ENCODE measurements at regions not wholly inside any gene's neighbourhood (a gene's known extent, or its start where the extent isn't known, plus 50 kb on each side); places are given as distances from the start of the nearest gene placed in this dataset.

- Histone ChIP-seq H3K4me2 (ENCODE audit: insufficient read depth in 1 of 2, low read depth in 2 of 2, low read length in 2 of 2) (no peak overlapping the region), H4K8ac (ENCODE audit: extremely low read depth, insufficient read depth, low read length) (no peak overlapping the region), H2BK5ac (ENCODE audit: low read depth, low read length) (no peak overlapping the region), H3K23ac (ENCODE audit: insufficient read length) (no peak overlapping the region), H2BK12ac (ENCODE audit: low read depth, low read length) (no peak overlapping the region), H4K91ac (replicated peaks; ENCODE audit: insufficient read length, low read length) (no peak overlapping the region), H2AK5ac (ENCODE audit: low read depth, low read length) (no peak overlapping the region), H3K4ac (replicated peaks; ENCODE audit: insufficient read length, low read depth, low read length) (no peak overlapping the region), H3K9me3 (ENCODE audit: insufficient read depth in 2 of 2, low read depth in 1 of 2, low read length in 1 of 2) (no peaks in the 10 kb centered on the region), H3K4me1 (replicated peaks in 1 of 4; ENCODE audit: control insufficient read depth in 3 of 4, insufficient read depth in 4 of 4, low read length in 3 of 4) (peaks cover 0 to 2% (median 0%) of the 10 kb centered on the region in 4 experiments; a peak in 3 of 7 replicates), H3K79me1 (ENCODE audit: low read depth, low read length) (no peaks in the 10 kb centered on the region), H3K79me2 (ENCODE audit: control insufficient read depth in 1 of 2, insufficient read depth in 2 of 2, low read length in 2 of 2) (no peaks in the 10 kb centered on the region), H2BK120ac (replicated peaks; ENCODE audit: low read depth, low read length) (no peak overlapping the region), H2BK20ac (ENCODE audit: low read length) (no peak overlapping the region), H4K20me1 (replicated peaks in 1 of 2; ENCODE audit: control insufficient read depth in 1 of 2, insufficient read depth in 2 of 2, low read length in 2 of 2) (no peaks in the 10 kb centered on the region), H2AFZ (ENCODE audit: low read length) (no peak overlapping the region), H3K23me2 (ENCODE audit: low read depth, low read length) (peaks cover 5% of the 10 kb centered on the region), H3K18ac (ENCODE audit: extremely low read depth, low read length) (no peak overlapping the region), H3K4me3 (ENCODE audit: extremely low read depth in 1 of 4, insufficient read depth in 2 of 4, low read depth in 3 of 4, low read length in 4 of 4) (no peak overlapping the region), H3K27me3 (replicated peaks in 1 of 4; ENCODE audit: control insufficient read depth in 3 of 4, extremely low read depth in 1 of 4, insufficient read depth in 3 of 4, low read length in 3 of 4) (peaks cover 0 to 14% (median 8%) of the 10 kb centered on the region in 4 experiments; a peak in 4 of 7 replicates), H3K14ac (ENCODE audit: insufficient read length) (no peak overlapping the region), H3K56ac (replicated peaks; ENCODE audit: insufficient read length, low read depth, low read length) (no peak overlapping the region), H3K27ac (ENCODE audit: low read depth, low read length) (no peak overlapping the region), H3K9ac (replicated peaks in 1 of 4; ENCODE audit: extremely low read depth in 1 of 4, low read depth in 3 of 4, low read length in 3 of 4) (no peak overlapping the region), H3K36me3 (ENCODE audit: control insufficient read depth in 2 of 4, insufficient read depth in 4 of 4, low read length in 3 of 4) (no peaks in the 10 kb centered on the region), H2BK15ac (ENCODE audit: low read length) (no peak overlapping the region), H4K5ac (ENCODE audit: insufficient read length, low read depth, low read length) (no peak overlapping the region)
- ChIA-PET POLR2A (ENCODE audit: partially characterized antibody) (no interaction called here), CTCF (ENCODE audit: partially characterized antibody) (no interaction called here)
- DNase-seq (ENCODE audit: low read depth in 1 of 2, low spot score in 2 of 2) (no peak), FAIRE-seq (no peak)
- TF ChIP-seq EP300 (IDR thresholded peaks at IDR 0.05; ENCODE audit: borderline replicate concordance in 1 of 2, low read depth in 2 of 2, low read length in 2 of 2) = no peak
- 88% methylated on average over 2 of the region's 2 CpGs; no CpG with 5 or more reads in 1 of the 2 experiments for WGBS, 2 experiments (ENCODE audit: extremely low coverage in 1 of 2, insufficient coverage in 1 of 2, insufficient read length in 1 of 2, insufficient replicate concordance in 2 of 2, low coverage in 1 of 2, low lambda C conversion rate in 2 of 2, missing lambda C conversion rate in 1 of 2)
These were observed 66.9 kb downstream of the SPATA31C2 start for GRCh38 chr9:88071331-88071730.
